ENCODE measurements at regions not wholly inside any gene's neighbourhood (a gene's known extent, or its start where the extent isn't known, plus 50 kb on each side); places are given as distances from the start of the nearest gene placed in this dataset.

GRCh38 chr5:118605761-118606160 is 382.6 kb downstream of the DTWD2 start:
- TF ChIP-seq CTCF (IDR thresholded peaks at IDR 0.05 in 2 of 3, conservative IDR thresholded peaks at IDR 0.05 in 1 of 3; ENCODE audit: control insufficient read depth in 2 of 3, extremely low read depth in 1 of 3, insufficient read depth in 1 of 3, low read depth in 3 of 3, low read length in 3 of 3) (no peak), JUND (IDR thresholded peaks at IDR 0.05; ENCODE audit: low read depth, low read length) (no peak), WRNIP1 (IDR thresholded peaks at IDR 0.05; ENCODE audit: borderline replicate concordance, low read depth, low read length) (no peak), EP300 (IDR thresholded peaks at IDR 0.05; ENCODE audit: borderline replicate concordance in 1 of 2, control insufficient read depth in 1 of 2, low read depth in 2 of 2, low read length in 2 of 2) (no peak), ESRRA (IDR thresholded peaks at IDR 0.05; ENCODE audit: low read length) (no peak)

All from GM12878 (cell line).